ENCODE measurements at regions not wholly inside any gene's neighbourhood (a gene's known extent, or its start where the extent isn't known, plus 50 kb on each side); places are given as distances from the start of the nearest gene placed in this dataset.

GRCh38 chr5:51109786-51110410 is 273.4 kb upstream of the ISL1 start:
- H3K9me3 ChIP-seq (replicated peaks; ENCODE audit: control insufficient read depth, insufficient read depth, low read length), result peaks cover 5% of the 10 kb centered on the region
- intact Hi-C loops (cut with micrococcal nuclease), result no loop called here
- no peak overlapping the region for H3K4me3 ChIP-seq (replicated peaks in 1 of 3; ENCODE audit: insufficient read depth in 1 of 3, low read depth in 1 of 3, low read length in 3 of 3)
- POLR2A ChIA-PET, result no interaction called here
- no peak overlapping the region for H2AFZ ChIP-seq (ENCODE audit: low read depth, low read length)
- no peak overlapping the region for H3K9ac ChIP-seq (replicated peaks; ENCODE audit: extremely low read depth, insufficient read depth, low read length)
- no peak overlapping the region for H3K4me2 ChIP-seq (ENCODE audit: insufficient read depth, low read length)
- FAIRE-seq, result no peak
- no peak for TF ChIP-seq CTCF (IDR thresholded peaks at IDR 0.05; ENCODE audit: extremely low read depth in 1 of 2, insufficient read depth in 1 of 2, low read depth in 1 of 2, low read length in 2 of 2)
- TF ChIP-seq POLR2A (IDR thresholded peaks at IDR 0.05; ENCODE audit: low read depth, low read length), result no peak
- no peak for TF ChIP-seq MYC (IDR thresholded peaks at IDR 0.05; ENCODE audit: low read depth, low read length)
- no peak for TF ChIP-seq JUN (IDR thresholded peaks at IDR 0.05; ENCODE audit: borderline replicate concordance, insufficient read depth, insufficient read length, low read depth)
- no peak for TF ChIP-seq GATA2 (IDR thresholded peaks at IDR 0.05; ENCODE audit: insufficient read depth, insufficient read length, low read depth, low read length)
- TF ChIP-seq FOS (IDR thresholded peaks at IDR 0.05; ENCODE audit: borderline replicate concordance, insufficient read depth, low read length), result no peak
- no peak for TF ChIP-seq MAX (IDR thresholded peaks at IDR 0.05; ENCODE audit: insufficient read depth, insufficient read length)
- no peak for TF ChIP-seq EZH2 (IDR thresholded peaks at IDR 0.05; ENCODE audit: borderline replicate concordance, low read depth, low read length, severe bottlenecking)
- no peak for TF ChIP-seq POLR2AphosphoS5 (IDR thresholded peaks at IDR 0.05; ENCODE audit: insufficient read depth, low read depth, low read length)
- H3K9me1 ChIP-seq (replicated peaks; ENCODE audit: control insufficient read depth, extremely low read depth, insufficient read depth, low read length), result no peaks in the 10 kb centered on the region
- CTCF ChIA-PET, result no interaction called here
- dilution Hi-C loops (cut with MboI; ENCODE audit: extremely low pct_ligation_motif_present, low sequenced_read_pairs), result no loop called here
- no peaks in the 10 kb centered on the region for H4K20me1 ChIP-seq (replicated peaks; ENCODE audit: control insufficient read depth, extremely low read depth, insufficient read depth, low read length)
- no peak for DNase-seq (ENCODE audit: low read depth, low spot score)
- no peaks in the 10 kb centered on the region for H3K27me3 ChIP-seq (ENCODE audit: control insufficient read depth in 2 of 2, insufficient read depth in 2 of 2, low read length in 2 of 2)
- H3K36me3 ChIP-seq (ENCODE audit: control insufficient read depth in 2 of 2, extremely low read depth in 1 of 2, insufficient read depth in 2 of 2, low read length in 2 of 2), result no peaks in the 10 kb centered on the region
- no peaks in the 10 kb centered on the region for H3K79me2 ChIP-seq (ENCODE audit: control insufficient read depth, insufficient read depth, low read length)
- no peaks in the 10 kb centered on the region for H3K4me1 ChIP-seq (ENCODE audit: control insufficient read depth, extremely low read depth, insufficient read depth, low read length)
- no peak overlapping the region for H3K27ac ChIP-seq (ENCODE audit: insufficient read depth, low read depth, low read length)
- BruUV-seq (replicated peaks), result no TSS peak

All from endothelial cell of umbilical vein (primary cell).